ENCODE measurements at regions not wholly inside any gene's neighbourhood (a gene's known extent, or its start where the extent isn't known, plus 50 kb on each side); places are given as distances from the start of the nearest gene placed in this dataset.
"Not testable (repeated sequence)": the region's sequence is repeated elsewhere in the genome, so short reads cannot be mapped to it uniquely, and the experiment has no call there.

DNA sequence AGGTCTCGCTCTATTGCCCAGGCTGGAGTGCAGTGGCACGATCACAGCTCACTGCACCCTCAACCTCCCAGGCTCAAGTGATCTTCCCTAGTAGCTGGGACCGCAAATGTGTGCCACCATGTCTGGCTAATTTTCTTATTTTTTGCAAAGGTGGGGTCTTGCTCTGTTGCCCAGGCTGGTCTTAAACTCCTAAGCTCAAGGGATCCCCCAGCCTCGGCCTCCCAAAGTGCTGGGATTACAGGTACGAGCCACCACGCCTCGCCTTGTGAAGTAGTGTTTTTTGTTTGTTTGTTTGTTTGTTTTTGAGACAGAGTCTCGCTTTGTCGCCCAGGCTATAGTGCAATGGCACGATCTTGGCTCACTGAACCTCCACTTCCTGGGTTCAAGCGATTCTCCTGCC, 125.5 kb downstream of the HAUS1 start:
- not testable (repeated sequence) for DNase-seq (ENCODE audit: low read depth in 3 of 3)

DNA sequence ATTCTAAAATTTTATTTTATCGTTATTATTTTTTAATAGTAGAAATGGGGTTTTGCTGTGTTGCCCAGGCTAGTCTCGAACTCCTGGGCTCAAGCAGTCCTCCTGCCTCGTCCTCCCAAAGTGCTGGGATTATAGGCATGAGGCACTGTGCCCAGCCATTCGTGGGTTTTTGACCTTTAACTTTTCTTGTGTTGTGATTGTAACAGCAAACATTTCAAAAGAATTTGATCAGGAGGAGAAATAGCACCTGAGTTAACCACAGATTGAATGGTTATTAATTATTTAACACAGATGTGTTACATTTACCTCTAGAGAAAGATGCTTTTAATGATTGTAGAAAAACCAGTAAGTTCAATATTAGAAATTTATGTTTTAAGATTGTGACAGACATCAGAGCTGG, 132.0 kb downstream of the HAUS1 start:
- DNase-seq (ENCODE audit: low read depth in 3 of 3) = no peak

DNA sequence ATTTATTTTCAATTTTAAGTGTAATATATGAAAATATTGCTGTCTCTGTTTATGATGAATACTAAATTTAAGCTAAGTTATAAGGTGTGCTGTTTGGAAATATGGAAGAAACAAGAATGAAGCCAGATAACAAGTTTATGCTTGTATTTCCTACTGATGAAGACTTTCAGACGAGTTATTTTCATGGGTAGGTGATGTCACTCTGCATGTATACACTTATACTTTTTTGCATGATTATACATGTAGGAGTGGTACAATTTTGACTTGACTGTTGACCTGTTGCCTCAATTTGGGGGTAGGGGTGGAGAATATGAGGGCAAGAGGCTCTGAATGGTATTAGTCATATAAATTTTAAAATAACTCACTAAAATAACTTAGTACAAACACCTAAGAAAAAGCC, 133.7 kb downstream of the HAUS1 start:
- no peak for DNase-seq (ENCODE audit: low read depth in 3 of 3)

DNA sequence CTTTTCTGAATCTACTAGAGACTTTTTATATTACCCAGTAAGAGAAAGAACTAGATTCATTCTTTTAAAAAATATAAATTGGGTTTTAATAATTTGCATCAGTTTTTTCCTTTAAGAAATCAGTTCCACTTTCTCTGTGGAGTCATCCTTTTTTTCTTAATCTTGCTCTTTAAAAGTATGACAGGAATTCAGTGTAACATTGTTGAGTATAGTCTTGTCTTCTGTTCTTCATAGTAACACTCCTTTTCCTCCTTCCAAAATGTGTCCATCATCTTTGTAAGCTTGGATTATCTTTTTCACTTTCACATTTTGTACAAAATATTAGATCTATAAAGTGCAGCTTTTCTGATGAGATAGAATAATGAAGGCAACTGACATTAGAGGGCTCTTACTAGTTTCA, 135.4 kb downstream of the HAUS1 start:
- no peak for DNase-seq (ENCODE audit: low read depth in 3 of 3)

DNA sequence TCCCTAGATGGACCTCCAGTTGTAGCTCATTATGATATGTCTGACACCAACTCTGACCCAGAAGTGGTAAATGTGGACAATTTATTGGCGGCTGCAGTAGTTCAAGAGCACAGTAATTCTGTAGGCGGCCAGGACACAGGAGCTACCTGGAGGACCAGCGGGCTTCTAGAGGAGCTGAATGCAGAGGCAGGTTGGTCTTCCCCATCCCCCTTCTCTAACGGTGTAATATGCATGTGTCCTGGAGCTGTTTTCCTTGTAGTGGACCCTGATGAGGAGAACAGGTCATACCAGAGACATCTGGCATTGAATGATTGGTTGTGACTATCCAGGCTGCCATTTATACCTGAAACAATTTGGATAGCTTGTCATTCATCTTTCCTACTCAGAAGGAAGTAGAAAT, 135.8 kb downstream of the HAUS1 start:
- no peak for DNase-seq (ENCODE audit: low read depth in 3 of 3)

DNA sequence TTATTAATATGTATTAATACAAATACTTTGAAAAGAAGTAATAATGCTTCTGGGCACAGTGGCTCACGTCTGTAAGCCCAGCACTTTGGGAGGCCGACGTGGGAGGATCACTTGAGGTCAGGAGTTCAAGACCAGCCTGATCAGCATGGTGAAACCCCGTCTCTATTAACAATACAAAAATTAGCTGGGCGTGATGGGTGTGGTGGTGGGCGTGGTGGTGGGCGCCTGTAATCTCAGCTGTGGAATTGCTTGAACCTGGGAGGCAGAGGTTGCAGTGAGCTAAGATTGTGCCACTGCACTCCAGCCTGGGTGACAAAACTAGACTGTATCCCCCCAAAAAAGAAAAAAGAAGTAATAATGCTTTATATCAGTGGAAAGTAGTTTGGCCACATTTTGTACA, 137.2 kb downstream of the HAUS1 start:
- DNase-seq (ENCODE audit: low read depth in 3 of 3) = not testable (repeated sequence)

DNA sequence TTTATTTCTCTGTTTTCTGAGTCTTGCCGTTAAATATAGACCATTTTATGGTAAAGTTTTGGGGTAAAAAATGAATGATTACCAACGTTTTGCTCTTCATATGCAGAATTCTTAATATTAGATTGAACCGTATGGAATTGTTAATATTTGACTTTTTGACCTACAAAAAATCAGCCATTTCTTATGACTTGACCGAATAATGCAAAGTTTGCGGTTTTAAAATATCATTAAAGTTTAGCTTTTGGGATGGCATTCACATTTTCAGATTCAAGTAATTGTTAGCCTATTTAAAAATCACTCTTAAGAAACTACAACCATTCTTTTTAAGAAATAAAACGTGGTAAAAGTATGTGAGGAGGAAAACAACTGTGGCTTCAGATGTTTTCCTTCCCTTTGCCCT, 138.0 kb downstream of the HAUS1 start:
- DNase-seq (ENCODE audit: low read depth in 3 of 3) = no peak

DNA sequence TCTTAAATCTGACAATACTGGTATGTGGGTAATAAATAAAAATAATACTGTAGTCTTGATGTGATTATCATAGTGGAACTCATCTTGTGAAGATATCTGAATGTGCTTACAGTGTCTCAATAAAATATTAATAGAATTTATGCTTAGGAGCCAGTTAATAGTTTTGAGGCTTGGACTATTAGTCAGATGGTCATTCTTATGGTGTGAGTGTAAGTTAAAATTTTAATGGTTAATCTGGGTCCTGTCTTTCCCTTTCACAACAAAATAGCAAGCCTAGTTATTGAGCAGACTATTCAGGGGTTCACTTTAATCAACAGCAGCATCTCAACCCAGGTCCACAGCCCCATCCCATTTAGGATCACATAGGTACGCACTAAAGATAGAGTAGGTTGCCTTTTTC, 138.9 kb downstream of the HAUS1 start:
- no peak for DNase-seq (ENCODE audit: low read depth in 3 of 3)

DNA sequence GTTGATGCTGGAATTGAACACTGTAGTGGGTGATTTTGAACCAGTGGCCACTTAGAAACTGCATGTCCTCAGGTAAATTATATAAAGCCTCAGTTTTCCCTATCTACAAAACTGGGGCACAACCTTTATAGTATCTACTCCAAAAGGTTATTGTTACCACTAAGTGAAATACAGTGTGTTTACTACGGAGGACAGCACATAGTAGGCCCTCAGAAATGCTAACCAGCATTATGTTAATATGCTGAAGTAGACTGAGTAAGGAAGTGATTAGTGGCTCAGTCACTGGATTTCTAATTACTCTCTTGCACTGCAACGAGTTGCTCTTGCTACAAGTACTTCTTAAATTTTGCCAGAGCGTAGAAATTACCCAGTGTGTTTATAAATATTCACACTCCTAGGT, 139.5 kb downstream of the HAUS1 start:
- DNase-seq (ENCODE audit: low read depth in 3 of 3) = no peak

DNA sequence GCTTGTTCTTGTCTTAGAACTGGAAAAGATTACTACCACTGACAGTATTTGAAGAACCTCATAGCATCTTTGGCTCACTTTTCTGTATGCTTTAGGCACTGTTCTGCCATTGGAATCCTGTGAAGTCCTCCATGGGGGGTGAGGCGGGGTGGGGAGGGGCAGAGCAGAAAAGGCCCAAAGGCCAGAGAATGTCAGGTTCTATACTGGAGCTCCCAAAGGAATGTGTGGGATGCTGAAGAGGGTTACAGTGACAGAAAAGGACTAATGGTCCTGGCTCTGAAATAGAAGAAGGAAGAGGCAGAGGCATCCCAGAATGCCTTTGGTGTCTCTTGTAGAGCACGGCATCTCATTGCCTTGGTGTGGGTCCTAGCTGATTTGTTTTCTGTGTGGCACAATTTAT, 141.9 kb downstream of the HAUS1 start:
- DNase-seq (ENCODE audit: low read depth in 3 of 3) = no peak

DNA sequence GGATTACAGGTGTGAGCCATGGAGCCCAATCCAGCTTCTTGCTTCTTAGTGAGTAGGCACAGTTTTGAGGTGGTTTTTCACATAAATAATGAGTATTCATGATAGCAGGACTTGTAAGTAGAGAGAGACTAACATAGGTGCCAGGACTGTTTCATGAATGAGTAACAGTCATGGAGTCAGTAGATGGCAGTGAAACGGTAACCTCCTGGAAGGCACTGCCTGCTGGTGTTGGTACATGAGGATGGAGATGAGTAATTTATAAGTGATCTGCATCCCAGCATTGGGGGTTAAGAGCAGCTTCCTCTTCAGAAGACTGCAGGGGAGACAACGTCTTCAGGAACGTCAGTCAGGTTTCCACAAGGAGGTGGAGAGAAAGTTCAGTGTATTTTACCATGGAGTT, 143.8 kb downstream of the HAUS1 start:
- no peak for DNase-seq (ENCODE audit: low read depth in 3 of 3)

DNA sequence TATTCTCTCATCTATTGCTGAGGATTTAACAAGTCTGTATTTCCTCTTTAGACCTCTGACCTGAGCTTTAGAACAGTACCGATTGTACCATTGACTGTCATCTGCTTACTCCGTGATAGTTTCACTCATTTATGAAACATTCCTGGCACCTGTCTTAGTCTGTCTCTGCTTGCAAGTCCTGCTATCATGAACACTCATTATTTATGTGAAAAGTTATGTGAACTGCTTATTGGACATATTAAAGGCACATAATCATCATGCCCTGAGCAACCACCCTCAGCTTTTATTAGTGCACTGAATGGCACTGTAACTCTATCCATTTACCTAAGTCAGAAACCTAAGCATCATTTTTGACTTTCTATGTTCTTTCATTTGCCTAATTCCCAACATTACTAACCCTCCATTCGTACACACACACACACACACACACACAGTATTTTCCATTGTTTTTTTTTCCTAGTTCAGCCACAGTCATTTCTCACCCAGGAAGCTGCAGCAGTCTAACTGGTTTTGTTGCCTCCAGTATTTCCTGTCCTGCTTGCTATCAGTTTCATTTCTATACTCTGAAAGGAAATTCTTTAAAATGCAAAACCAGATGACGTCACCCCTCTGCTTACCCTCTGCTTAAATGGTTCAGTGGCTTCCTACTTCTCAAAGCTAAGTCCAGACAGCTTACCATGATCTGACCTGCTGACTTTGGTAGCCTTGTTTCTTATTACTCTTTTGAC, 146.1 kb downstream of the HAUS1 start:
- peak; percentile 8 to 47 (median 14) for DNase-seq (ENCODE audit: low read depth in 3 of 3)

DNA sequence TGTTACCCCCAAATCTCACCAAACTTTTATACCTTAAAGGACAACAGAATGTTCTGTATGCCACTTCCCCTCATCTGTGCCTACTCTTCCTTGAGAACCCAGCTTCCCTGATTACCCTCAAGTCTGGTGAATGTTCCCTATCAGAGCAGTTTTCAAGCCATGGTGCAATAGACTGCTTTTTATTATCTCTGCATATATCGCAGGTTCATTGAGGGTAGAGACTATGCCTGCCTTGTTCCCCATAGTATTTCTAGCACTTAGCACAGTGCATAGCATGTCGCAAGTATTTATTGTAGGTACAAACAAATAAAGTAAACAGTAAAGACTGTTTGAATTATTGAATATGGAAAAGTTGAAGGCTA, 146.6 kb downstream of the HAUS1 start:
- no peak for DNase-seq (ENCODE audit: low read depth in 3 of 3)

DNA sequence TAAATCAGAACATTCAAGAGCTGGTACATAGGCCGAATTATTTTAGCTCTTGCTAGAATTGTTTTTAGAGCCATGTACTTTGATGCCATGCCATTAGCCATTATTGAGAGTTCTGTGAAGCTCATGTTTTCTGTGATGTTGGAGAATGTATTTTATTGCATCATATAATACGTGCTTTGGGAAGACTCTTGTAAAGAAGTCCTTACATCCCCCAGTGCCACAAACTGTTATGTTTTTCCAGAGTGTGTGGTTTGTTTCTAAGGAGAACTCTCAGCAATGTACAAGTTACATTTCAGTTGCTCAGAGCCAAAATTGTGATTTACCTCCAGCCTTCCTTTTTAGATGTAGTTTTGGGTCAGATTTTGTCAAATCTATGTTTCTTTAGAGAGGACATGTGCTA, 148.6 kb downstream of the HAUS1 start:
- DNase-seq (ENCODE audit: low read depth in 3 of 3) = no peak

DNA sequence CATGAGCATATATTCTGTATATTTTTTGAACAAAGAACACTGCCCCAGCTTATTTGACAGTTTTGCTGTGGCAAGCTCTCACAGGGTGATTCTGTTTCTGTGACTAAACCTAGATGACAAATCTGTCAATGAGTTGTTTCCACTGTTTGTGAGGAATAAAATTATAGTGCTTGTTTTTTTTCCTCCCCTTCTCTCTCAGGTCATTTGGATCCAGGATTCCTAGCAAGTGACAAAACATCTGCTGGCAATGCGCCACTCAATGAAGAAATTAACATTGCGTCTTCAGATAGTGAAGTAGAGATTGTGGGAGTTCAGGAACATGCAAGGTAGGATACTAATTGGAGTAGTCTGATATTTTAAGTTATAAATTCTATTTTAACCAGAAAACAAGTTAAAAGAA, 149.3 kb downstream of the HAUS1 start:
- no peak for DNase-seq (ENCODE audit: low read depth in 3 of 3)

DNA sequence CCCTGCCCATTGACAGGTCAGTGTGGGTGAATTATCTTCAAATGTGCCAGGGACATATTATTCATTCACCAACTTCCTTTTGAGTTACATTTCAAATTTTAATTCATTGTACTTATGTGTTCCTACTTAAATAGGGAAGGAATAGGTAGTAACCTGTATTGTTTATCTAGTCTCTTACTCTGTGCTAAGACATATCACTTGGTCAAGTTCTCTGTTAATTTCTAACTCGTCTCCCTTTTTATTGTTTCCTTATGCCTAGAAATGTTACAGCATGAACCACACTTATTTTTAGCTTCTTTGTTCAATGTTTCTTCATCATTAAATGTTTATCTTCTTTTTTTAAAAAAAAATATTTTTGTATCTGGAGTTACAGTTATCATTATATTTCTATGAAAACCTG, 151.9 kb downstream of the HAUS1 start:
- DNase-seq (ENCODE audit: low read depth in 3 of 3) = no peak

DNA sequence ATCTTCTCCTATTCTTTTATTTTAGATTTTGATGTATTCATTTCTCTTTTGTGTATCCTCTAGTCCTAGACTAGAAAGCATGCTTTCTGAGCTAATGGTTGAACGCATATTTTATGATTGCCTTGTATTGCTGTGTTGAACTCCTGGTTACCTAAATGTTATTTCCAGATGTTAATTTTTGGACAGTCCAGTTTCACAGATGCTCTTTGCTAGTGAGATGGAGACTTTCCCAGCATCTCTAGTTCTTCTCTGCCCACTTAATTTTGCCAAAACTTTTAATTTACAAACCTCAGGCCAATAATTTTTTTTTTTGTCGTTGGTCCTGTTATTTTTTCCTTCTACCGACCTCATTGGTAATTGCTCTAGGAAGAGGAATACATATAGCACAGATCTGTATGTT, 153.2 kb downstream of the HAUS1 start:
- no peak for DNase-seq (ENCODE audit: low read depth in 3 of 3)

DNA sequence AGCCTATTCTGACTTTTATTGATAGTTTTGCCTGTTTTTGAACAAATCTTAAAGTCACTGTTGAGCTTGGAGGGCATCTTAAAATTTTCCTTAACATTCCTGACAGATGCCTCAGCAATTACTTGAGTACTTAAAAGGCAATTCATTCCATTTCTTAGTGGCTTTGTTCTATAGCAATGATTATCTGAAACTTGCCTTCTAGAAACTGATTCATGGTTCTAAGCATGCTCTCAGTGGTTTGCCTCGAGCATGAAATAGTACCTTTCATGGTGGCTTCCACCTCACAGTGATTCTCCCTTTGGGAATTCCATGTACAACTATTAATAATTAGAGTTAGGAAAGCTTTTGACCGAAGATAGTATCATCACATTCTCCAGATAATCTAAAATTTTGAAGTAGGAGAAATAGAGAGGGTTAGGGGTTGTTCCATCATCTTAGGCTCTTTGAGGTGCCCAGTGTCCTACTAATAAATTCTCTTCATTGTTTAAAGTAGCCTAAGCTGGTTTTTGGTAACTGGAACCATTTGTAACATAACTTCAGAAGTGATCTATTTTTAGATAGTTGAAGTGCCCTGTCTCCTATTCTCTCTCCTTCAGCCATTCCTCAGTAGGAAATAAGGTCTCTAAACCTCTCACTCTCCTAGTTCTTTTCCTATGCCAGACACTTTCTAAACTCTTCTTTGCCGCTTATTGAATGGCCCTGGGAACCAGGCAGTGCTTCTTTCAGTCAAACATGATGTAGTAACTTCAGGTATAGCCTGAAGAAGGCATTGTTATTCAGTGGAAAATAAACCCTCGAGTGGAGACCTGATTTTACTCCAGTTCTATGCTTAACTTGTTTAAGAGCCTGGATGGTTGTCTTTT, 156.1 kb downstream of the HAUS1 start:
- no peak for DNase-seq (ENCODE audit: low read depth in 3 of 3)

DNA sequence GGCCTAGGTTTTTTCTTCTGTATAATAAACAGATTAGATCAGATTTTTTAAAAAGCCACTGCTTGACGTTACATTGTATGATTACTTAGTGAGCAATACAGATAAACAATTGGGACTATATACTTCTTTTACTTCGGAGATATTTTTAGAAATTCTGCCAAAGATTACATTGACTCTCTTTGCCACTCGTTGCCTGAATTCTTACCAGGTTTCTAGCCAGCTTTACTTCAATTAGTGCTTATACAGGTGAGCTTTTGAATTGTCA, 156.6 kb downstream of the HAUS1 start:
- DNase-seq (ENCODE audit: low read depth in 3 of 3) = no peak

DNA sequence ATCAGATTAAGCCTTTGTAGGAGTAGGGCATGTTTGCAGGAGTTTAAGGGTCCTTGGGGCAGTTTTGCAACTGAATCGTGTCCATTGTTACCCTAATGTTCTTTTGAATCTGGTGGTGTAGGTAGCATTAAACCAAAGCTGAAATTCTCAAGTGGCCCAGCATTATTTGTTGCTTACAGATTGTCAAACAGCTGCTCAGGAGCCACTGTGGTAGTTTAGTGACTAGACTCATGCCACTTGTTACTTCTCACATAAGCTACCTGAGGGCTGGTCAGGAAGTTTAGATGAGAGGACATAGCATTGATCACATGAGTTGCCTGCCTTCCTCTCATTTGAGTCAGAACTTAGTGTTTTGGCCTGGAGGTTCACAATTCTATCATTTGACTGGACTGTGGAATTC, 157.6 kb downstream of the HAUS1 start:
- DNase-seq (ENCODE audit: low read depth in 3 of 3) = no peak

DNA sequence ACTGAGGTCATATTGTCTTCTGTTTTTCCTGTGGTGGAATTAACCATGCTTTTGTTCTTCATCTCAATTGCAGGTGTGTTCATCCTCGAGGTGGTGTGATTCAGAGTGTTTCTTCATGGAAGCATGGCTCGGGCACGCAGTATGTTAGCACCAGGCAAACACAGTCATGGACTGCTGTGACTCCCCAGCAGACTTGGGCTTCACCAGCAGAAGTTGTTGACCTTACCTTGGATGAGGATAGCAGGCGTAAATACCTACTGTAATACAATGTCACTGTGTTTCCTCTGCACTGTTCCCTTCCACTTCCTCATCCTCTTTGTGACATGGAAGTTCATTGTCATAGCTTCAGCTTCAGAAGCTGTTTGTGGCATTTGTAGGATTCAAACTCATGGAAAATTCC, 158.7 kb downstream of the HAUS1 start:
- no peak for DNase-seq (ENCODE audit: low read depth in 3 of 3)

DNA sequence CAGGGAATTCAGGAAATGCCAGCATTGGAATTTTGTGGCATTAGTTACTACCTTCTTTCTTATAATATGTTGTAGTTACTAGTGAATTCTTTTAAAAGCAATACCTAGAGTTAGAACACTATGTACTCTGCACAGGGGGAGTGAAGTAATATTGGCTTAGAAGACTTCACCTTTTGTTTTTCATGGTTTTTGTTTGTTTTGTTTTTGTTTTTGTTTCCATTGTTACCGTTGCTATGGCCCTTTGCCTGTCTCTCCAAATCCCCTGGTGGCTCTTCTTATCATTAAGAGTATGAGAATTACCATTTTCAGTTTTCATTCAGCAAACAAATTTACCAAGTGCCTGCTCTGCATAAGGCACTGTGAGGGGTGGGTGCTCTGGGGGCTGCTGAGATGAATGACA, 160.1 kb downstream of the HAUS1 start:
- no peak for DNase-seq (ENCODE audit: low read depth in 3 of 3)

DNA sequence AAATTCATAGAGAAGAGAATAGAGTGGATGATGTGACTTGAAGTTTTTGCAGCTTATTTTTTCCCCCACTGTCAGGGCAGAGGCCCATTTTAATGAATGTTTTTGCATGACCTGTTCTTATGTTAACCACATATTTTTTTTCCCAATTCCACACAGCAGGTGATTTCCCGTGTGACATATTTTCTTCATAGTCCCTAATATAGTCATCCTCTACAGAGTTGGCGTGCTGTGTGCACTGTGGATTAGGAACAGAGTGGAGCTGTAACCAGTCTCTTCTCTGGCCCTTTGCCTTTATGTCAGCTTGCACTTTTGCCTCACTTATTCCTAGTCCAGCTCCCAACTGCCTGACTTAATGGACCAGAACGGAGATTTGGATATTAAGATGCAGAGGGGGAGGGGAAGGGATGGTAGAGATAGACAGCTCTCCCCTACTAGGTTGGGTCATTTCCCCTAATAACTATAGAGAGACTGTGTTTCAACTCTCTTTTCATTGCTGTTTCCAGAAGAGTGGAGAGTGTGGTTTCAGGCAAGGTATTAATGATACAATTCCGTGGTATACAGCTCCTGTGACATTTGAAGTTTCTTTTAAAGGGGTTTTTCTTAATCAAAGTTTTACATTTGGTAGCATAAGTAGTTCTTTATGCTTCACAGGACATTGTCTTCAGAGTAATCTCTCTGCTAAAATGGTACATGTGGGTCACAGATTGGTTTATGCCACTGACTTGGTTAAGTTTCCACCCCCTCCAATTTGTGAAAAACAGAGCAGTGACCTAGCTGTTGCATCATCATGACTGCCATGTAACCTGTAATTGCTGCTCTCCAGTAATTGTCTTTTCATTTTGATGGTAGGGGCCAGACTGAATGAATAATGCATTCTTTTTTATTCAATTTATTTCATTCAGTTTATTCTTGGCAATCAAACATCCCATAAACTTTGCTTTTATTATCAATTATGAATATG, 161.3 kb downstream of the HAUS1 start:
- DNase-seq (ENCODE audit: low read depth in 3 of 3) = no peak
